Upper lobe of left lung (tissue), 6 donors: ENCODE measurements at regions not wholly inside any gene's neighbourhood (a gene's known extent, or its start where the extent isn't known, plus 50 kb on each side); places are given as distances from the start of the nearest gene placed in this dataset.

Experiments used
- ATAC-seq, 2 donors: fragments of 200-7000 bp; cut with Tn5 transposase; one replicate each; pipeline ENCODE4 v1.9.1; 2022; ENCODE audit warnings: mild to moderate bottlenecking in 2 of 2, moderate library complexity in 2 of 2; ENCODE audit not compliant: low FRiP score in 2 of 2
- DNase-seq, 2 donors: peaks; one replicate each; pipeline ENCODE4 v3.0.0-alpha.2; 2019 to 2020
- H3K27ac ChIP-seq, 4 donors: fragments of 200-600 bp; sonication (generic); one replicate each; pipeline ENCODE4 v1.5.1; 2016 to 2019
- H3K27me3 ChIP-seq, 4 donors: fragments of 200-600 bp; sonication (generic); one replicate each; pipeline ENCODE4 v1.5.1; 2017 to 2019
- H3K36me3 ChIP-seq, 4 donors: fragments of 200-600 bp; sonication (generic); one replicate each; pipeline ENCODE4 v1.5.1; 2016 to 2019
- H3K4me1 ChIP-seq, 4 donors: fragments of 200-600 bp; sonication (generic); one replicate each; pipeline ENCODE4 v1.5.1; 2018 to 2019
- H3K4me3 ChIP-seq, 4 donors: fragments of 200-600 bp; sonication (generic); one replicate each; pipeline ENCODE4 v1.5.1; 2017 to 2019; ENCODE audit warnings: mild to moderate bottlenecking in 2 of 4, moderate library complexity in 1 of 4
- H3K9me3 ChIP-seq, 4 donors: fragments of 200-600 bp; sonication (generic); one replicate each; pipeline ENCODE4 v1.5.1; 2018 to 2019
- EP300 ChIP-seq, 4 donors: sonication (generic); formaldehyde crosslinking; IDR thresholded peaks; one replicate each; pipeline ENCODE4 v1.5.1; 2017; ENCODE audit warnings: antibody characterized with exemption in 4 of 4, control low read depth in 2 of 4
- POLR2A ChIP-seq, 4 donors: fragments of 450-650 bp; IDR thresholded peaks; one replicate each; pipeline ENCODE4 v1.5.1; 2016 to 2017; ENCODE audit warnings: antibody characterized with exemption in 4 of 4, mild to moderate bottlenecking in 2 of 4
- POLR2AphosphoS5 ChIP-seq, 2 donors: sonication (generic); formaldehyde crosslinking; IDR thresholded peaks; one replicate each; pipeline ENCODE4 v1.5.1; 2017; ENCODE audit warnings: antibody characterized with exemption in 2 of 2
- WGBS, 2 donors: methylation state at CpG; one replicate each; pipeline ENCODE4 v1.1.5; 2017 to 2018; 5-methylcytosine and 5-hydroxymethylcytosine counted together
- TF ChIP-seq, protein P1 (sequence below), 6 experiments: fragments of 450-650 bp in 4 of 6; fragments of 200-600 bp in 2 of 6; sonication (generic) in 2 of 6; IDR thresholded peaks; one replicate each; pipeline ENCODE4 v1.5.1; 2016 to 2019; ENCODE audit warnings: antibody characterized with exemption in 6 of 6
- donor health status: DM: no; HTN: no; CAD: no; lungs with moderate emphysema.
- donor health status: DM: no; HTN: yes; CAD: no; lungs with severe emphysema.

DNA sequence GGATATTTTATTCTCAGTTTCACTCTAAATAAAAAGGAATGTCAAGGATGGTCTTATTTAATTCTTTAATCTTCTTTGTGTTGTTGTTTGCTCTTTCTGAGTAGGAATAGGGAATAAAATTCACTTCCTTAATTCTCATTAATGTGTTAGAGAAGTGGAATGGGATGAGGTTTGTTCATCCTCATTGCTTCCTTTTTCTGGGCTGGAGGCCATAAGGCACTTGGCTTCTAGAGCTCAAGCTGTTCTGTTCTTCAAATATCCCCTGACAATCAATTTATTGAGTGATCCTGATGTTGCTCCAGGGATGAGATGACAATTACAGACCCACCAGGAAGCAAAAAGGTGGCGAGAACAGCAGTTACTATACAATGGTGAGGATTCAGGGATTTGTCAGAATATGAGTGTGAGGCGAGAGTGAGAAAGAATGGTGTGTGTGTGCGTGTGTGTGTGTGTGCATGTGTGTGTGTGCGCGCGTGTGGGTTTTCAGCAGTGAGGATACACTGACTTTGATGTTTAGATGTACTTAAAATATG is 557.6 kb upstream of the FANCL start:
- Histone ChIP-seq H3K4me3 (no peak overlapping the region), H3K9me3 (no peaks in the 10 kb centered on the region), H3K4me1 (no peaks in the 10 kb centered on the region), H3K27ac (no peak overlapping the region), H3K27me3 (no peaks in the 10 kb centered on the region), H3K36me3 (no peaks in the 10 kb centered on the region)
- TF ChIP-seq EP300 (IDR thresholded peaks at IDR 0.05) (no peak), POLR2A (IDR thresholded peaks at IDR 0.05) (no peak), POLR2AphosphoS5 (IDR thresholded peaks at IDR 0.05) (no peak)
- TF ChIP-seq, protein P1, sequence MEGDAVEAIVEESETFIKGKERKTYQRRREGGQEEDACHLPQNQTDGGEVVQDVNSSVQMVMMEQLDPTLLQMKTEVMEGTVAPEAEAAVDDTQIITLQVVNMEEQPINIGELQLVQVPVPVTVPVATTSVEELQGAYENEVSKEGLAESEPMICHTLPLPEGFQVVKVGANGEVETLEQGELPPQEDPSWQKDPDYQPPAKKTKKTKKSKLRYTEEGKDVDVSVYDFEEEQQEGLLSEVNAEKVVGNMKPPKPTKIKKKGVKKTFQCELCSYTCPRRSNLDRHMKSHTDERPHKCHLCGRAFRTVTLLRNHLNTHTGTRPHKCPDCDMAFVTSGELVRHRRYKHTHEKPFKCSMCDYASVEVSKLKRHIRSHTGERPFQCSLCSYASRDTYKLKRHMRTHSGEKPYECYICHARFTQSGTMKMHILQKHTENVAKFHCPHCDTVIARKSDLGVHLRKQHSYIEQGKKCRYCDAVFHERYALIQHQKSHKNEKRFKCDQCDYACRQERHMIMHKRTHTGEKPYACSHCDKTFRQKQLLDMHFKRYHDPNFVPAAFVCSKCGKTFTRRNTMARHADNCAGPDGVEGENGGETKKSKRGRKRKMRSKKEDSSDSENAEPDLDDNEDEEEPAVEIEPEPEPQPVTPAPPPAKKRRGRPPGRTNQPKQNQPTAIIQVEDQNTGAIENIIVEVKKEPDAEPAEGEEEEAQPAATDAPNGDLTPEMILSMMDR (IDR thresholded peaks at IDR 0.05): no peak
- ATAC-seq (no peak), DNase-seq (no peak)
- 90 to 93% methylated on average over 6 of the region's 6 CpGs for WGBS, 2 donors

DNA sequence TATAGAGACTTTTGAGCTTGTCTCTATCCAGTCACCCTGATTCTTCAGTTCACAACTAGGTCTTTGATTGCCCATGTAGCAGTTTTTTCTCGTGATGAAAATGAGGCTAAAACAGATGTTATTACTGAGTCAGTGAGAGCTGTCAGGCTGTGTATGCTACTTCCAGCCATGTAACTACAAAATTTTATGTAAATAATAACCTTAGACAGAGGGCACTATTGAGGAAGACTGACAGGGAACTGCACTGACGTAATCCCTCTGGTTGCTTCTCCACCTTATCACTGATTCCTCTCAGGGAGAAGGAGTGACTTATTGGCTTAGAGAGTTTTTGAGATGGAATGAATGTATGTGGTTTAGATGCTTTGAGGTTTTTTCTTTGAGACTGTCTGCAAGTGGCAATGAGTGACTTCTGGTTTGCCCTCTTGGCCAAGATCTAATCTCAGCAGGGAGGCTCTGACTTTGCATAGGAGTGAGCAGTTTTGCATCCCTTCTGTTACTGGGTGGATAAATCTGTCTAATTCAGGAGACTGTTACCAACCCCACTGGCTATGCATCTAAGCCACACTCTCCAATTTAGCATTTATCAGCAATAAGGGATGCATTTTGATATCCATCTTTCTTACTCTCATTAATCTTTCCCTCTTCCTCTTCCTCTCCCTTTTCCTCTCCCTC is 555.2 kb upstream of the FANCL start:
- Histone ChIP-seq H3K36me3 (no peaks in the 10 kb centered on the region), H3K27me3 (no peaks in the 10 kb centered on the region), H3K4me3 (no peak overlapping the region), H3K9me3 (no peaks in the 10 kb centered on the region), H3K4me1 (no peaks in the 10 kb centered on the region), H3K27ac (no peak overlapping the region)
- 43 to 46% methylated on average over 2 of the region's 2 CpGs for WGBS, 2 donors
- TF ChIP-seq EP300 (IDR thresholded peaks at IDR 0.05) (no peak), POLR2A (IDR thresholded peaks at IDR 0.05) (no peak), POLR2AphosphoS5 (IDR thresholded peaks at IDR 0.05) (no peak)
- TF ChIP-seq, protein P1 (IDR thresholded peaks at IDR 0.05): no peak
- no peak for ATAC-seq
- no peak for DNase-seq

DNA sequence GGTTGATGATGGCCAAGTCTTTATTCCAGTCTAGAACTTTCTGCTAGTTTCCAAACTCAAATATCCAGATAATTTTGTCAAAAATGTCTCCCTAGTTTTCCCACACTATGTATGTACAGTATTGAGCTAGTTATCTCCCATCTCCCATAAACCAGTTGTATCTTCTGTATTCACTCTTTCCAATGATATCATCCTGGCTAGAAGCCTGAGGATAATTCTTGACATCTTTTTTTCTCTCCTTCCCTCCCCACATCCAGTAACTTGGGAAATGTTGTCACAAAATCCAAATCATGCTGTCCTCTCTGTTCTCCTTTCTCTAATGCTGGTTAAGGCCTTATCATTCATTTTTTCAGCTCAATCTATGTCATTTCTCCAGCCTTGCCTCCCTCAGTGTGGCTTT is 553.8 kb upstream of the FANCL start:
- Histone ChIP-seq H3K27ac (no peak overlapping the region), H3K4me1 (no peaks in the 10 kb centered on the region), H3K36me3 (no peaks in the 10 kb centered on the region), H3K27me3 (no peaks in the 10 kb centered on the region), H3K4me3 (no peak overlapping the region), H3K9me3 (no peaks in the 10 kb centered on the region)
- TF ChIP-seq, protein P1 (IDR thresholded peaks at IDR 0.05): no peak
- TF ChIP-seq POLR2A (IDR thresholded peaks at IDR 0.05): no peak
- no peak for TF ChIP-seq POLR2AphosphoS5 (IDR thresholded peaks at IDR 0.05)
- TF ChIP-seq EP300 (IDR thresholded peaks at IDR 0.05): no peak
- DNase-seq (no peak), ATAC-seq (no peak)

DNA sequence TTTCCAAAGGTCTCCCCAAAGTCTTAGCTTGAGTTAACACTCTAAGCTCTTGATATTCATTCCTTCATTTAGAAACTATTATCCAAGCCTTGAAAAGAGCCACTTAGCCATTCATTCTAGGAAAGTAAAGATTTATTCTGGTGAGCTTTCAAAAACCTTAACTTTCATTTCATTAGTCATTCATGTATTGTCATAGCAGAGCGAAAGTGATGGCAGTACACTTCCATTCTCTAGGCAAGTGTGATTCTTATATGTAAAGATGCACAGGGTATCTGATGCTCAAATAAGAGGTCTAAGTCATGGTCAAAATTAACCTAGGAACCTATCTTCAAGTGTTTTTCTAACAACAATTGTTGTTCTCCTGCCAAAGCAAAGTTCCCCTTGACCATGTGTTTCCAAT is 553.0 kb upstream of the FANCL start:
- H3K4me3 ChIP-seq: no peak overlapping the region
- no peak for TF ChIP-seq EP300 (IDR thresholded peaks at IDR 0.05)
- no peak for TF ChIP-seq POLR2A (IDR thresholded peaks at IDR 0.05)
- TF ChIP-seq, protein P1 (IDR thresholded peaks at IDR 0.05): no peak
- TF ChIP-seq POLR2AphosphoS5 (IDR thresholded peaks at IDR 0.05): no peak
- no peak for ATAC-seq
- no peak for DNase-seq
- H3K36me3 ChIP-seq: no peaks in the 10 kb centered on the region
- no peaks in the 10 kb centered on the region for H3K9me3 ChIP-seq
- 81 to 83% methylated on average over 1 of the region's 1 CpG for WGBS, 2 donors
- H3K4me1 ChIP-seq: no peaks in the 10 kb centered on the region
- no peaks in the 10 kb centered on the region for H3K27me3 ChIP-seq
- no peak overlapping the region for H3K27ac ChIP-seq

DNA sequence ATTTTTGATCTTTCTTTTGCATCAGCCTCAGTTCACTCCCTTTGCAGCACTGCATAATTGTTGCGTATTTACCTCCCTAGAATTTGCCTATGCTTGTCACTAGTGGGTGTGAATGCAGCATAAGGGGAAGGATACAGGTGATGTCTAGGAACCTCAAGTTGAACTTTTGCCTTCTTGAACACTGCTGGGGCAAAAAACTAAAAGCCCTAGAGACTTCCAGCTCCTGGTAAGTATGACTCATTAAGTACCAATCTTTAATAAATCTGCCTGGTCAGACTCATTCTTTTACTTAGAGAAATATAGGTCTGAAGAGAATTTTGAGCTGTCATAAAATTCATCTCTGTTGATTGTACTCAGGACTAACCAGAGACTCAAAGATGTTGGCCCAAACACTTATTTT is 547.3 kb upstream of the FANCL start:
- ATAC-seq: no peak
- TF ChIP-seq EP300 (IDR thresholded peaks at IDR 0.05): no peak
- no peak for TF ChIP-seq POLR2A (IDR thresholded peaks at IDR 0.05)
- TF ChIP-seq, protein P1 (IDR thresholded peaks at IDR 0.05): no peak
- no peak for TF ChIP-seq POLR2AphosphoS5 (IDR thresholded peaks at IDR 0.05)
- Histone ChIP-seq H3K27ac (no peak overlapping the region), H3K27me3 (no peaks in the 10 kb centered on the region), H3K4me3 (no peak overlapping the region), H3K9me3 (no peaks in the 10 kb centered on the region), H3K36me3 (no peaks in the 10 kb centered on the region), H3K4me1 (no peaks in the 10 kb centered on the region)
- WGBS, 2 donors: 86 to 94% methylated on average over 1 of the region's 1 CpG
- DNase-seq: no peak
